ENCODE measurements at regions not wholly inside any gene's neighbourhood (a gene's known extent, or its start where the extent isn't known, plus 50 kb on each side); places are given as distances from the start of the nearest gene placed in this dataset.

GRCh38 chr17:72063262-72063661, 57.6 kb upstream of the SOX9 start:
- TF ChIP-seq POLR2A (IDR thresholded peaks at IDR 0.05): no peak
- TF ChIP-seq, protein P1, sequence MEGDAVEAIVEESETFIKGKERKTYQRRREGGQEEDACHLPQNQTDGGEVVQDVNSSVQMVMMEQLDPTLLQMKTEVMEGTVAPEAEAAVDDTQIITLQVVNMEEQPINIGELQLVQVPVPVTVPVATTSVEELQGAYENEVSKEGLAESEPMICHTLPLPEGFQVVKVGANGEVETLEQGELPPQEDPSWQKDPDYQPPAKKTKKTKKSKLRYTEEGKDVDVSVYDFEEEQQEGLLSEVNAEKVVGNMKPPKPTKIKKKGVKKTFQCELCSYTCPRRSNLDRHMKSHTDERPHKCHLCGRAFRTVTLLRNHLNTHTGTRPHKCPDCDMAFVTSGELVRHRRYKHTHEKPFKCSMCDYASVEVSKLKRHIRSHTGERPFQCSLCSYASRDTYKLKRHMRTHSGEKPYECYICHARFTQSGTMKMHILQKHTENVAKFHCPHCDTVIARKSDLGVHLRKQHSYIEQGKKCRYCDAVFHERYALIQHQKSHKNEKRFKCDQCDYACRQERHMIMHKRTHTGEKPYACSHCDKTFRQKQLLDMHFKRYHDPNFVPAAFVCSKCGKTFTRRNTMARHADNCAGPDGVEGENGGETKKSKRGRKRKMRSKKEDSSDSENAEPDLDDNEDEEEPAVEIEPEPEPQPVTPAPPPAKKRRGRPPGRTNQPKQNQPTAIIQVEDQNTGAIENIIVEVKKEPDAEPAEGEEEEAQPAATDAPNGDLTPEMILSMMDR (IDR thresholded peaks at IDR 0.05): no peak
- no peak for TF ChIP-seq POLR2AphosphoS5 (IDR thresholded peaks at IDR 0.05; ENCODE audit: insufficient read depth in 1 of 2, low read depth in 1 of 2)

Measured in vagina (tissue), 2 donors.